Vagina (tissue), 2 donors: ENCODE measurements at regions not wholly inside any gene's neighbourhood (a gene's known extent, or its start where the extent isn't known, plus 50 kb on each side); places are given as distances from the start of the nearest gene placed in this dataset.

ENCODE experiments used
- CTCF ChIP-seq, 3 experiments: fragments of 450-650 bp in 2 of 3; fragments of 200-600 bp in 1 of 3; sonication (generic) in 1 of 3; IDR thresholded peaks; one replicate each; pipeline ENCODE4 v1.5.1; 2017 to 2019; ENCODE audit warnings: antibody characterized with exemption in 3 of 3, mild to moderate bottlenecking in 2 of 3, moderate library complexity in 2 of 3
- POLR2A ChIP-seq, 2 donors: fragments of 450-650 bp; IDR thresholded peaks; one replicate each; pipeline ENCODE4 v1.6.1; 2017; ENCODE audit warnings: antibody characterized with exemption in 2 of 2, mild to moderate bottlenecking in 2 of 2, moderate library complexity in 2 of 2
- POLR2AphosphoS5 ChIP-seq, 2 donors: sonication (generic); formaldehyde crosslinking; IDR thresholded peaks; one replicate each; pipeline ENCODE4 v1.9.0; 2017; ENCODE audit warnings: antibody characterized with exemption in 2 of 2, mild to moderate bottlenecking in 2 of 2, low read depth in 1 of 2; ENCODE audit not compliant: insufficient read depth in 1 of 2

- no peak for TF ChIP-seq CTCF (IDR thresholded peaks at IDR 0.05)
- no peak for TF ChIP-seq POLR2A (IDR thresholded peaks at IDR 0.05)
- no peak for TF ChIP-seq POLR2AphosphoS5 (IDR thresholded peaks at IDR 0.05; ENCODE audit: insufficient read depth in 1 of 2, low read depth in 1 of 2)
These were observed 1088.7 kb downstream of the NSUN3 start for GRCh38 chr3:95151590-95151989.
